ENCODE measurements at regions not wholly inside any gene's neighbourhood (a gene's known extent, or its start where the extent isn't known, plus 50 kb on each side); places are given as distances from the start of the nearest gene placed in this dataset.

- TF ChIP-seq CTCF (IDR thresholded peaks at IDR 0.05; ENCODE audit: control extremely low read depth in 1 of 3, insufficient read depth in 1 of 3, low read depth in 1 of 3, low read length in 3 of 3), result no peak
- no peak for TF ChIP-seq NRF1 (IDR thresholded peaks at IDR 0.05; ENCODE audit: low read depth, low read length)
- TF ChIP-seq EZH2 (IDR thresholded peaks at IDR 0.05; ENCODE audit: low read depth, low read length, severe bottlenecking), result no peak
- TF ChIP-seq ZNF274 (IDR thresholded peaks at IDR 0.05; ENCODE audit: borderline replicate concordance, extremely low read depth, low read length), result no peak
- no peak for TF ChIP-seq POLR2AphosphoS5 (IDR thresholded peaks at IDR 0.05; ENCODE audit: low read depth, low read length)
- no peak for TF ChIP-seq POLR2A (IDR thresholded peaks at IDR 0.05; ENCODE audit: control extremely low read depth in 1 of 2, low read depth in 2 of 2, low read length in 2 of 2)
- no peak for TF ChIP-seq MAFK (IDR thresholded peaks at IDR 0.05; ENCODE audit: low read depth, low read length)
These were observed 128.4 kb upstream of the DMRT1 start for GRCh38 chr9:713091-713490.

All from H1 (cell line).